Stimulated activated CD4-positive, alpha-beta T cell treated with anti-CD3 and anti-CD28 coated beads, Interleukin-1b, Interleukin-23, amount 100 ng/mL, for 1 hour (primary cell): ENCODE measurements at regions not wholly inside any gene's neighbourhood (a gene's known extent, or its start where the extent isn't known, plus 50 kb on each side); places are given as distances from the start of the nearest gene placed in this dataset.
"Not testable (repeated sequence)": the region's sequence is repeated elsewhere in the genome, so short reads cannot be mapped to it uniquely, and the experiment has no call there.

Source experiments
- DNase-seq, 2 donors: peaks; one replicate each; pipeline ENCODE4 v3.0.0-alpha.2; 2020; ENCODE audit warnings: low read depth in 2 of 2

- no peak for DNase-seq
Measured at GRCh38 chr18:78410094-78410786, 569.4 kb upstream of the SALL3 start.

- no peak for DNase-seq
Measured at GRCh38 chr18:78411539-78411938, 568.1 kb upstream of the SALL3 start.

GRCh38 chr18:78414302-78414701 is 565.3 kb upstream of the SALL3 start:
- no peak for DNase-seq

- no peak for DNase-seq
Measured at GRCh38 chr18:78416853-78417252, 562.8 kb upstream of the SALL3 start.

GRCh38 chr18:78418379-78418778 is 561.2 kb upstream of the SALL3 start:
- no peak for DNase-seq

- no peak for DNase-seq
Measured at GRCh38 chr18:78419171-78419570, 560.4 kb upstream of the SALL3 start.

GRCh38 chr18:78420116-78420515 is 559.5 kb upstream of the SALL3 start:
- DNase-seq: no peak

GRCh38 chr18:78421392-78421791 is 558.2 kb upstream of the SALL3 start:
- no peak for DNase-seq

GRCh38 chr18:78422336-78422735 is 557.3 kb upstream of the SALL3 start:
- no peak for DNase-seq

- no peak for DNase-seq
Measured at GRCh38 chr18:78423811-78424210, 555.8 kb upstream of the SALL3 start.

- DNase-seq: no peak
Measured at GRCh38 chr18:78424403-78425018, 555.1 kb upstream of the SALL3 start.

GRCh38 chr18:78425019-78425412 is 554.6 kb upstream of the SALL3 start:
- no peak for DNase-seq

- DNase-seq: no peak
Measured at GRCh38 chr18:78427081-78427480, 552.5 kb upstream of the SALL3 start.

GRCh38 chr18:78429127-78430108 is 550.2 kb upstream of the SALL3 start:
- no peak for DNase-seq

GRCh38 chr18:78430131-78430758 is 549.4 kb upstream of the SALL3 start:
- DNase-seq: no peak

- DNase-seq: no peak
Measured at GRCh38 chr18:78431606-78432005, 548.0 kb upstream of the SALL3 start.

- DNase-seq: no peak
Measured at GRCh38 chr18:78433562-78433961, 546.1 kb upstream of the SALL3 start.

- DNase-seq: no peak
Measured at GRCh38 chr18:78436110-78436509, 543.5 kb upstream of the SALL3 start.

- not testable (repeated sequence) for DNase-seq
Measured at GRCh38 chr18:78438235-78438634, 541.4 kb upstream of the SALL3 start.

- no peak for DNase-seq
Measured at GRCh38 chr18:78445880-78446279, 533.7 kb upstream of the SALL3 start.

GRCh38 chr18:78447211-78447610 is 532.4 kb upstream of the SALL3 start:
- DNase-seq: no peak

- no peak for DNase-seq
Measured at GRCh38 chr18:78448106-78448505, 531.5 kb upstream of the SALL3 start.
